Renal cortex interstitium (tissue), 11 donors: ENCODE measurements at regions not wholly inside any gene's neighbourhood (a gene's known extent, or its start where the extent isn't known, plus 50 kb on each side); places are given as distances from the start of the nearest gene placed in this dataset.
A peak's percentile ranks its signal among the peaks of the same experiment; 100 is the strongest.
"Not testable (repeated sequence)": the region's sequence is repeated elsewhere in the genome, so short reads cannot be mapped to it uniquely, and the experiment has no call there.

ENCODE experiments used
- DNase-seq, 11 donors: peaks; one replicate each; pipeline ENCODE4 v3.0.0-alpha.2; 2013; ENCODE audit warnings: low read depth in 9 of 11, low spot score in 4 of 11; ENCODE audit errors: extremely low read depth in 1 of 11

DNA sequence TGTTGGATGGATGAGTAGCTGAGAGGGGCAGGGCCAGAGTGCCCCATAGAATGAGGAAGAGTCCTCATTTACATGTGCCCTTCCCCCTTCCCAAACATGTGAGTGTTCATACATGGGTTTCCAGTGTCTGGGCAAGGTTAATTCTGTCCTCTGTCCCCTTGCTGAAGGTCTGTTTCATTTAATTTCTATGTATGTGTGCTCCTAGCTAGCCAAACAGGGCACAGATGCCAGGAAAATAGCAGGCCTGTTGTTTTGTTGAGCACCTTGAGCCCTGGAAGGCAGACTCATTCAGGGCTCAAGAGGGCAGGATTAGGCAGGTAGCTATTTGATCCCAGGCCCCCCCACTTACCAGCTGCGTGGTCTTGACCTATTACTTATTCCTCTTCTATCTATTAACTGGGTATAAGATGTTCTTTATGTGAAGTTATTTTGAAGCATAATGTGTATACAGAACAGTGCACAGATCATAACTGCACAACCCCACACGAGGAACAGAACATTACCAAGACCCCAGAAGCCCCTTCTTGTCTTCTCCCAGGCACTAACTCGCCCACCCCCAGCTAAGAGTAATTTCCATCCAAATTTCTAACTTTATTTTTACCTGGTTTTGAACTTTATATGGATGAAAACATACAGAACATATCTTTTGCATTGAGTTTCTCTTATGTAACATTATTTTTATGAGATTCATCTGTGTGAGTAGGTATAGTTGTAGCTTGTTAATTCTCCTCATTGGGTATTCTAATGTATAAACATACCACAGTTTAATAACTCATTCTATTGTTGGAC is 164.3 kb downstream of the RPIA start:
- no peak for DNase-seq

GRCh38 chr2:88856409-88857135 is 165.1 kb downstream of the RPIA start:
- no peak for DNase-seq

DNA sequence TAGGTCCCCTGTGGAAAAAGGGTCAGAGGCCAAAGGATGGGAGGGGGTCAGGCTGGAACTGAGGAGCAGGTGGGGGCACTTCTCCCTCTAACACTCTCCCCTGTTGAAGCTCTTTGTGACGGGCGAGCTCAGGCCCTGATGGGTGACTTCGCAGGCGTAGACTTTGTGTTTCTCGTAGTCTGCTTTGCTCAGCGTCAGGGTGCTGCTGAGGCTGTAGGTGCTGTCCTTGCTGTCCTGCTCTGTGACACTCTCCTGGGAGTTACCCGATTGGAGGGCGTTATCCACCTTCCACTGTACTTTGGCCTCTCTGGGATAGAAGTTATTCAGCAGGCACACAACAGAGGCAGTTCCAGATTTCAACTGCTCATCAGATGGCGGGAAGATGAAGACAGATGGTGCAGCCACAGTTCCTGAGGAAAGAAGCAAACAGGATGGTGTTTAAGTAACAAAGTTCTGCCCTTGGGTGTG is 165.8 kb downstream of the RPIA start:
- DNase-seq = no peak

DNA sequence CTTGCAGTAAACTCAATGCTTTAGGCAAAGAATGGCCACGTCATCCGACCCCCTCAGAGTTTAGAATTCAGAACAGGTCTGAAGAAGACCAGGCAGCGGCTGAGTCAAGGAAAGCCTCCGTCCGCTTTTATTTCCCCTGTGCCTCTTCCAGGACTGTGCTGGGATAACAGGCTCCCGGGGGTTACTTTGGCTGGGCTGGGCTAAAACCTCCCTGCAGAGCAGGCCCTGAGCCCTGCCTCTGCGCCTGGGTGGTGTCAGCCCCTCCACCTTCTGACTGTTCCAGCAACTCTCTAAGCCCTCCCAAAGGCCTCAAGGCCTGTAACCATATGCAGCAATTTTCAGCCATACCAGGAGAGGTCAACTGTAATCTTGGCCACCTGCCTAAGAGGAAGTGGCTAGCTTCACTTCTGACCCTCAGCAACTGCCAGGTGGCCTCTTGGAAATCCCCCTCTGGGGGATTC is 166.5 kb downstream of the RPIA start:
- DNase-seq = peak in 1 of 11 donors; percentile 4

- no peak for DNase-seq
Observed at GRCh38 chr2:88859461-88859860, 168.0 kb downstream of the RPIA start.

- no peak for DNase-seq
Observed at GRCh38 chr2:88860421-88861075, 169.1 kb downstream of the RPIA start.

- DNase-seq = no peak
Observed at GRCh38 chr2:88865801-88866371, 174.4 kb downstream of the RPIA start.

- DNase-seq = no peak
Observed at GRCh38 chr2:88866756-88867155, 175.3 kb downstream of the RPIA start.

GRCh38 chr2:88868861-88869260 is 177.4 kb downstream of the RPIA start:
- no peak for DNase-seq

GRCh38 chr2:88870267-88870839 is 178.9 kb downstream of the RPIA start:
- DNase-seq = no peak

DNA sequence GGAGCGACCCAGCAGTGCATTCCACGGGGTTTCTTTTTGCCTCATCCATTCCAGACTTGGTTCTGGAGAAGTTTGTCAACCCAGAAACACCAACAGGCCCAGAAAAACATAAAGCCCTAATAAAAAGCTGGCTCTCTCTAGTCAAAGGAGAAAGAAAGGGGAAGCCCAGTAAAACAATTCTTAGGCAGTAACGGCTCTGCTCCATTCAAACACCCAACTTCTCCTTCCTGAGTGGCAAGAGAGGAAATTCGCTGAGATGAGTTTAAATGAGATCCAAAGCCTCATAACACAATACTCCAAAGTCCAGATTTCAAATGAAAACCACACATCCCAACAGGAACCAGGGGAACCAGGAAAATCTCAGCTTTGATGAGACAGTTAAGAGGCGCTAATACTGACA is 179.9 kb downstream of the RPIA start:
- DNase-seq = no peak

- no peak for DNase-seq
Observed at GRCh38 chr2:88873620-88874019, 182.1 kb downstream of the RPIA start.

DNA sequence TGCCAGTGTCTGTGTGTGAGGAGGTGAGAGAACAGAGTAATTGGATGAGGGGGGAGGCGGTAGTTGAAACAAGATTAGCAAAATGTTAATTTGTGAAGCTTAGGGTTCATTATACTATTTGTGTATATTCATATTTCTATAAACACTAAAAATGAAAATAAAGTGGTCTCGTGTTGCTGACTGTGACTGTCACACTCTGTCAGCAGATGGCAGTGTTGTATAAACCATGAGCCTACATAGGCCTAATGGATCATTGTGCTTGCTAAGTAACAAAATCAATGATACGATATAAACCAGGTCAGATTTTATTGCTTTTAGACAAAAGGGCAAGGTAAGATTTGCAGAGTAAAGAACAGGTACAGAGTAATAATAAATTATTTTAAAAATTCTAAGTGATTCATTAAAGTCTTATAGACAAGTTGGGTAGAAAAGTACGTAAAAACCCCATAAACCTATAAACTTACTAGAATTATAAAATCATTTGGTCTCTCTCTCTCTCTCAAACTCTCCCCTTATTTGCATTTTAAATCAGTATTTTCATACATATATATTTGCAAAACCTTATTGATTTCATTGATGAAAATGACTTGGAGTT is 182.7 kb downstream of the RPIA start:
- DNase-seq = peak in 8 of 11 donors; percentile 12 to 39 (median 29)

GRCh38 chr2:88875736-88876135 is 184.3 kb downstream of the RPIA start:
- DNase-seq = no peak

DNA sequence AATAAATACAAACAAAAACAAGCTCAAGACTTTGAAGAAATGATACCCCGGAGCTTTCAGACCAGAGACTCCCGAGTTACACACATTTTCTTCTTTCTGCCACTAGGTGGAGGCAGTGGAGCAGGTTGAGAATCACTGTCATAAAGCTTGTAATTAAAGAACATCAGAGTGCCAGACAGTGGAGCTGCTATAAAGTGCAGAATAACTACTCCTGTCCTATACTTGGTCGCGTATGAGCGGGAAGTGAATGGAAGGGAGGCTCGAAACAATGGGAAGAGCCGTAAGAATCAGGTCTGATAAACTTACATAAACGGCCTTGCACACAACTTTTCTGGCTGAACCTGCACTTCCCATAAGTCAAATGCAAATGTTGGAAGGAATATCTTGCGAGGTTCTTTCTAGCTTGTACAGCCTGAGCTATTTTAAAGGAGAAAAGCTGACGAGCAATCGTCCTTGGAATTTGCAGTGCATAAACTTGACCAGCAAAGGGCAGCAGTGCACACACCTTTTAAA is 189.0 kb downstream of the RPIA start:
- peak in 10 of 11 donors; percentile 35 to 68 (median 54) for DNase-seq

GRCh38 chr2:88885275-88885674 is 193.8 kb downstream of the RPIA start:
- DNase-seq = no peak

DNA sequence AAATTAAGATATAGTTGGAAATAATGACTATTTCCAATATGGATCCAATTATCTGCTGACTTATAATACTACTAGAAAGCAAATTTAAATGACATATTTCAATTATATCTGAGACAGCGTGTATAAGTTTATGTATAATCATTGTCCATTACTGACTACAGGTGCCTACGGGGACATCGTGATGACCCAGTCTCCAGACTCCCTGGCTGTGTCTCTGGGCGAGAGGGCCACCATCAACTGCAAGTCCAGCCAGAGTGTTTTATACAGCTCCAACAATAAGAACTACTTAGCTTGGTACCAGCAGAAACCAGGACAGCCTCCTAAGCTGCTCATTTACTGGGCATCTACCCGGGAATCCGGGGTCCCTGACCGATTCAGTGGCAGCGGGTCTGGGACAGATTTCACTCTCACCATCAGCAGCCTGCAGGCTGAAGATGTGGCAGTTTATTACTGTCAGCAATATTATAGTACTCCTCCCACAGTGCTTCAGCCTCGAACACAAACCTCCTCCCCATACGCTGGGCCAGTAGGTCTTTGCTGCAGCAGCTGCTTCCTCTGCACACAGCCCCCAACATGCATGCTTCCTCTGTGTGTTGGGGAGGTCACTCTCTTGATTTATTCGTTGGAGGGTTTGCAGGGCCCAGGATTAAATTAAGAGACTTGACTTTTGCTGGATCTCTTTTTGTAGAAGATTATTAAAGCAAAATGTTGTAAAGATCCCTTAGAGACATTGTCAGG is 194.4 kb downstream of the RPIA start:
- DNase-seq = peak in 1 of 11 donors; percentile 12

- not testable (repeated sequence) for DNase-seq
Observed at GRCh38 chr2:88887466-88887865, 196.0 kb downstream of the RPIA start.
